ENCODE measurements at regions not wholly inside any gene's neighbourhood (a gene's known extent, or its start where the extent isn't known, plus 50 kb on each side); places are given as distances from the start of the nearest gene placed in this dataset.

GRCh38 chr20:23147964-23148730 is 62.0 kb upstream of the CD93 start:
- Histone ChIP-seq H3K4me2 (no peak overlapping the region), H3K27me3 (ENCODE audit: insufficient read depth) (no peaks in the 10 kb centered on the region), H3K4me3 (no peak overlapping the region), H4K20me1 (replicated peaks; ENCODE audit: insufficient read depth) (no peaks in the 10 kb centered on the region), H3K27ac (ENCODE audit: low read depth) (no peak overlapping the region), H3K36me3 (ENCODE audit: insufficient read depth) (no peaks in the 10 kb centered on the region), H2AFZ (no peak overlapping the region), H3F3A (replicated peaks; ENCODE audit: low read depth) (no peaks in the 10 kb centered on the region), H3K9me2 (ENCODE audit: insufficient read depth) (no peaks in the 10 kb centered on the region), H3K4me1 (ENCODE audit: insufficient read depth) (no peaks in the 10 kb centered on the region), H3K79me2 (replicated peaks; ENCODE audit: insufficient read depth) (no peaks in the 10 kb centered on the region)
- H3K27me3 Mint-ChIP-seq (ENCODE audit: insufficient read depth, low read depth, poor library complexity): peaks cover 5% of the 10 kb centered on the region
- no peak for ATAC-seq
- no peak overlapping the region for H3K27ac Mint-ChIP-seq
- peaks cover 6% of the 10 kb centered on the region; the same call in 2 of the 3 replicates for H3K4me1 Mint-ChIP-seq
- TF ChIP-seq CREB1 (CRISPR knock-in tag; IDR thresholded peaks at IDR 0.05; ENCODE audit: low read depth) (no peak), EZH2phosphoT487 (IDR thresholded peaks at IDR 0.05; ENCODE audit: unreplicated experiment) (no peak), NANOG (IDR thresholded peaks at IDR 0.05; ENCODE audit: borderline replicate concordance) (no peak), ZNF331 (CRISPR knock-in tag; IDR thresholded peaks at IDR 0.05; ENCODE audit: low read depth) (no peak), POLR2AphosphoS5 (IDR thresholded peaks at IDR 0.05; ENCODE audit: low read depth) (no peak), STAT1 (IDR thresholded peaks at IDR 0.05; ENCODE audit: unreplicated experiment) (no peak), ZNF114 (CRISPR knock-in tag; IDR thresholded peaks at IDR 0.05) (no peak), EZH2 (IDR thresholded peaks at IDR 0.05; ENCODE audit: low read depth, unreplicated experiment) (no peak), JUNB (IDR thresholded peaks at IDR 0.05; ENCODE audit: unreplicated experiment) (no peak)
- TF ChIP-seq, protein P1, sequence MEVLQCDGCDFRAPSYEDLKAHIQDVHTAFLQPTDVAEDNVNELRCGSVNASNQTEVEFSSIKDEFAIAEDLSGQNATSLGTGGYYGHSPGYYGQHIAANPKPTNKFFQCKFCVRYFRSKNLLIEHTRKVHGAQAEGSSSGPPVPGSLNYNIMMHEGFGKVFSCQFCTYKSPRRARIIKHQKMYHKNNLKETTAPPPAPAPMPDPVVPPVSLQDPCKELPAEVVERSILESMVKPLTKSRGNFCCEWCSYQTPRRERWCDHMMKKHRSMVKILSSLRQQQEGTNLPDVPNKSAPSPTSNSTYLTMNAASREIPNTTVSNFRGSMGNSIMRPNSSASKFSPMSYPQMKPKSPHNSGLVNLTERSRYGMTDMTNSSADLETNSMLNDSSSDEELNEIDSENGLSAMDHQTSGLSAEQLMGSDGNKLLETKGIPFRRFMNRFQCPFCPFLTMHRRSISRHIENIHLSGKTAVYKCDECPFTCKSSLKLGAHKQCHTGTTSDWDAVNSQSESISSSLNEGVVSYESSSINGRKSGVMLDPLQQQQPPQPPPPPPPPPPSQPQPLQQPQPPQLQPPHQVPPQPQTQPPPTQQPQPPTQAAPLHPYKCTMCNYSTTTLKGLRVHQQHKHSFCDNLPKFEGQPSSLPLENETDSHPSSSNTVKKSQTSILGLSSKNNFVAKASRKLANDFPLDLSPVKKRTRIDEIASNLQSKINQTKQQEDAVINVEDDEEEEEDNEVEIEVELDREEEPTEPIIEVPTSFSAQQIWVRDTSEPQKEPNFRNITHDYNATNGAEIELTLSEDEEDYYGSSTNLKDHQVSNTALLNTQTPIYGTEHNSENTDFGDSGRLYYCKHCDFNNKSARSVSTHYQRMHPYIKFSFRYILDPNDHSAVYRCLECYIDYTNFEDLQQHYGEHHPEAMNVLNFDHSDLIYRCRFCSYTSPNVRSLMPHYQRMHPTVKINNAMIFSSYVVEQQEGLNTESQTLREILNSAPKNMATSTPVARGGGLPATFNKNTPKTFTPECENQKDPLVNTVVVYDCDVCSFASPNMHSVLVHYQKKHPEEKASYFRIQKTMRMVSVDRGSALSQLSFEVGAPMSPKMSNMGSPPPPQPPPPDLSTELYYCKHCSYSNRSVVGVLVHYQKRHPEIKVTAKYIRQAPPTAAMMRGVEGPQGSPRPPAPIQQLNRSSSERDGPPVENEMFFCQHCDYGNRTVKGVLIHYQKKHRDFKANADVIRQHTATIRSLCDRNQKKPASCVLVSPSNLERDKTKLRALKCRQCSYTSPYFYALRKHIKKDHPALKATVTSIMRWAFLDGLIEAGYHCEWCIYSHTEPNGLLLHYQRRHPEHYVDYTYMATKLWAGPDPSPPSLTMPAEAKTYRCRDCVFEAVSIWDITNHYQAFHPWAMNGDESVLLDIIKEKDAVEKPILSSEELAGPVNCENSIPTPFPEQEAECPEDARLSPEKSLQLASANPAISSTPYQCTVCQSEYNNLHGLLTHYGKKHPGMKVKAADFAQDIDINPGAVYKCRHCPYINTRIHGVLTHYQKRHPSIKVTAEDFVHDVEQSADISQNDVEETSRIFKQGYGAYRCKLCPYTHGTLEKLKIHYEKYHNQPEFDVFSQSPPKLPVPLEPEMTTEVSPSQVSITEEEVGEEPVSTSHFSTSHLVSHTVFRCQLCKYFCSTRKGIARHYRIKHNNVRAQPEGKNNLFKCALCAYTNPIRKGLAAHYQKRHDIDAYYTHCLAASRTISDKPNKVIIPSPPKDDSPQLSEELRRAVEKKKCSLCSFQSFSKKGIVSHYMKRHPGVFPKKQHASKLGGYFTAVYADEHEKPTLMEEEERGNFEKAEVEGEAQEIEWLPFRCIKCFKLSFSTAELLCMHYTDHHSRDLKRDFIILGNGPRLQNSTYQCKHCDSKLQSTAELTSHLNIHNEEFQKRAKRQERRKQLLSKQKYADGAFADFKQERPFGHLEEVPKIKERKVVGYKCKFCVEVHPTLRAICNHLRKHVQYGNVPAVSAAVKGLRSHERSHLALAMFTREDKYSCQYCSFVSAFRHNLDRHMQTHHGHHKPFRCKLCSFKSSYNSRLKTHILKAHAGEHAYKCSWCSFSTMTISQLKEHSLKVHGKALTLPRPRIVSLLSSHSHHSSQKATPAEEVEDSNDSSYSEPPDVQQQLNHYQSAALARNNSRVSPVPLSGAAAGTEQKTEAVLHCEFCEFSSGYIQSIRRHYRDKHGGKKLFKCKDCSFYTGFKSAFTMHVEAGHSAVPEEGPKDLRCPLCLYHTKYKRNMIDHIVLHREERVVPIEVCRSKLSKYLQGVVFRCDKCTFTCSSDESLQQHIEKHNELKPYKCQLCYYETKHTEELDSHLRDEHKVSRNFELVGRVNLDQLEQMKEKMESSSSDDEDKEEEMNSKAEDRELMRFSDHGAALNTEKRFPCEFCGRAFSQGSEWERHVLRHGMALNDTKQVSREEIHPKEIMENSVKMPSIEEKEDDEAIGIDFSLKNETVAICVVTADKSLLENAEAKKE (CRISPR knock-in tag; IDR thresholded peaks at IDR 0.05): no peak
- TF ChIP-seq, protein P2, sequence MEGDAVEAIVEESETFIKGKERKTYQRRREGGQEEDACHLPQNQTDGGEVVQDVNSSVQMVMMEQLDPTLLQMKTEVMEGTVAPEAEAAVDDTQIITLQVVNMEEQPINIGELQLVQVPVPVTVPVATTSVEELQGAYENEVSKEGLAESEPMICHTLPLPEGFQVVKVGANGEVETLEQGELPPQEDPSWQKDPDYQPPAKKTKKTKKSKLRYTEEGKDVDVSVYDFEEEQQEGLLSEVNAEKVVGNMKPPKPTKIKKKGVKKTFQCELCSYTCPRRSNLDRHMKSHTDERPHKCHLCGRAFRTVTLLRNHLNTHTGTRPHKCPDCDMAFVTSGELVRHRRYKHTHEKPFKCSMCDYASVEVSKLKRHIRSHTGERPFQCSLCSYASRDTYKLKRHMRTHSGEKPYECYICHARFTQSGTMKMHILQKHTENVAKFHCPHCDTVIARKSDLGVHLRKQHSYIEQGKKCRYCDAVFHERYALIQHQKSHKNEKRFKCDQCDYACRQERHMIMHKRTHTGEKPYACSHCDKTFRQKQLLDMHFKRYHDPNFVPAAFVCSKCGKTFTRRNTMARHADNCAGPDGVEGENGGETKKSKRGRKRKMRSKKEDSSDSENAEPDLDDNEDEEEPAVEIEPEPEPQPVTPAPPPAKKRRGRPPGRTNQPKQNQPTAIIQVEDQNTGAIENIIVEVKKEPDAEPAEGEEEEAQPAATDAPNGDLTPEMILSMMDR (conservative IDR thresholded peaks at IDR 0.05; ENCODE audit: low read depth in 2 of 2): no peak
- TF ChIP-seq, protein P3, sequence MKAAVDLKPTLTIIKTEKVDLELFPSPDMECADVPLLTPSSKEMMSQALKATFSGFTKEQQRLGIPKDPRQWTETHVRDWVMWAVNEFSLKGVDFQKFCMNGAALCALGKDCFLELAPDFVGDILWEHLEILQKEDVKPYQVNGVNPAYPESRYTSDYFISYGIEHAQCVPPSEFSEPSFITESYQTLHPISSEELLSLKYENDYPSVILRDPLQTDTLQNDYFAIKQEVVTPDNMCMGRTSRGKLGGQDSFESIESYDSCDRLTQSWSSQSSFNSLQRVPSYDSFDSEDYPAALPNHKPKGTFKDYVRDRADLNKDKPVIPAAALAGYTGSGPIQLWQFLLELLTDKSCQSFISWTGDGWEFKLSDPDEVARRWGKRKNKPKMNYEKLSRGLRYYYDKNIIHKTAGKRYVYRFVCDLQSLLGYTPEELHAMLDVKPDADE (IDR thresholded peaks at IDR 0.05): no peak
- TF ChIP-seq, protein P4, sequence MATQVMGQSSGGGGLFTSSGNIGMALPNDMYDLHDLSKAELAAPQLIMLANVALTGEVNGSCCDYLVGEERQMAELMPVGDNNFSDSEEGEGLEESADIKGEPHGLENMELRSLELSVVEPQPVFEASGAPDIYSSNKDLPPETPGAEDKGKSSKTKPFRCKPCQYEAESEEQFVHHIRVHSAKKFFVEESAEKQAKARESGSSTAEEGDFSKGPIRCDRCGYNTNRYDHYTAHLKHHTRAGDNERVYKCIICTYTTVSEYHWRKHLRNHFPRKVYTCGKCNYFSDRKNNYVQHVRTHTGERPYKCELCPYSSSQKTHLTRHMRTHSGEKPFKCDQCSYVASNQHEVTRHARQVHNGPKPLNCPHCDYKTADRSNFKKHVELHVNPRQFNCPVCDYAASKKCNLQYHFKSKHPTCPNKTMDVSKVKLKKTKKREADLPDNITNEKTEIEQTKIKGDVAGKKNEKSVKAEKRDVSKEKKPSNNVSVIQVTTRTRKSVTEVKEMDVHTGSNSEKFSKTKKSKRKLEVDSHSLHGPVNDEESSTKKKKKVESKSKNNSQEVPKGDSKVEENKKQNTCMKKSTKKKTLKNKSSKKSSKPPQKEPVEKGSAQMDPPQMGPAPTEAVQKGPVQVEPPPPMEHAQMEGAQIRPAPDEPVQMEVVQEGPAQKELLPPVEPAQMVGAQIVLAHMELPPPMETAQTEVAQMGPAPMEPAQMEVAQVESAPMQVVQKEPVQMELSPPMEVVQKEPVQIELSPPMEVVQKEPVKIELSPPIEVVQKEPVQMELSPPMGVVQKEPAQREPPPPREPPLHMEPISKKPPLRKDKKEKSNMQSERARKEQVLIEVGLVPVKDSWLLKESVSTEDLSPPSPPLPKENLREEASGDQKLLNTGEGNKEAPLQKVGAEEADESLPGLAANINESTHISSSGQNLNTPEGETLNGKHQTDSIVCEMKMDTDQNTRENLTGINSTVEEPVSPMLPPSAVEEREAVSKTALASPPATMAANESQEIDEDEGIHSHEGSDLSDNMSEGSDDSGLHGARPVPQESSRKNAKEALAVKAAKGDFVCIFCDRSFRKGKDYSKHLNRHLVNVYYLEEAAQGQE (IDR thresholded peaks at IDR 0.05; ENCODE audit: unreplicated experiment): no peak
- no peak for DNase-seq (ENCODE audit: low spot score)
- no peaks in the 10 kb centered on the region for H3K36me3 Mint-ChIP-seq (ENCODE audit: low read depth)
- H3K9me3 Mint-ChIP-seq: peaks cover 3% of the 10 kb centered on the region; the same call in 2 of the 3 replicates
- no peak overlapping the region for H3K4me3 Mint-ChIP-seq
